ENCODE measurements at regions not wholly inside any gene's neighbourhood (a gene's known extent, or its start where the extent isn't known, plus 50 kb on each side); places are given as distances from the start of the nearest gene placed in this dataset.

- DNase-seq (ENCODE audit: low read depth, low spot score) (no peak), ATAC-seq (no peak)
- ChIA-PET RAD21 (ENCODE audit: low non-redundant PET in 1 of 2, low total read pairs in 2 of 2, uncharacterized antibody in 2 of 2, unreplicated experiment in 2 of 2) (no interaction called here), CTCF (no interaction called here), POLR2A (no interaction called here)
- Histone ChIP-seq H3K79me2 (ENCODE audit: insufficient read depth, low read length) (no peaks in the 10 kb centered on the region), H3K4me2 (ENCODE audit: low read length) (no peak overlapping the region), H2AFZ (ENCODE audit: low read depth, low read length, poor library complexity, severe bottlenecking) (no peak overlapping the region), H3K36me3 (ENCODE audit: control insufficient read depth in 1 of 2, insufficient read depth in 2 of 2, low read length in 2 of 2) (no peaks in the 10 kb centered on the region), H3K9me2 (ENCODE audit: insufficient read depth) (no peaks in the 10 kb centered on the region), H3K4me3 (replicated peaks in 1 of 2; ENCODE audit: low read depth in 1 of 2, low read length in 2 of 2) (no peak overlapping the region), H3K9ac (ENCODE audit: low read length) (no peak overlapping the region), H3K9me3 (ENCODE audit: control insufficient read depth in 1 of 2, insufficient read depth in 1 of 2, low read depth in 1 of 2, low read length in 2 of 2) (0 out of 4 replicates have a peak, but pooled peaks cover 0 to 4% of the 10 kb centered on the region in 2 experiments), H3K27me3 (ENCODE audit: insufficient read depth, low read length) (no peaks in the 10 kb centered on the region), H3K4me1 (ENCODE audit: control insufficient read depth in 1 of 2, insufficient read depth in 2 of 2, low read length in 2 of 2) (no peaks in the 10 kb centered on the region), H3K27ac (ENCODE audit: low read depth, low read length) (no peak overlapping the region), H4K20me1 (ENCODE audit: insufficient read depth) (no peaks in the 10 kb centered on the region)
- no TSS peak for BruUV-seq (replicated peaks)
- no peak for TF ChIP-seq POLR2AphosphoS5 (IDR thresholded peaks at IDR 0.05; ENCODE audit: low read depth, low read length)
- TF ChIP-seq ZNF274 (IDR thresholded peaks at IDR 0.05; ENCODE audit: low read depth, low read length): no peak
- no peak for TF ChIP-seq MAX (IDR thresholded peaks at IDR 0.05)
- TF ChIP-seq EGR1 (IDR thresholded peaks at IDR 0.05; ENCODE audit: low read depth): no peak
- TF ChIP-seq ZFX (IDR thresholded peaks at IDR 0.05): no peak
- no peak for TF ChIP-seq POLR2A (IDR thresholded peaks at IDR 0.05; ENCODE audit: borderline replicate concordance, extremely low read depth, insufficient read depth, insufficient read length)
- TF ChIP-seq CTCF (IDR thresholded peaks at IDR 0.05 in 2 of 3, conservative IDR thresholded peaks at IDR 0.05 in 1 of 3; ENCODE audit: borderline replicate concordance in 1 of 3, insufficient read depth in 1 of 3, low read depth in 2 of 3, low read length in 2 of 3): no peak
- no peak for TF ChIP-seq EZH2 (IDR thresholded peaks at IDR 0.05)
- no peak for TF ChIP-seq SP1 (IDR thresholded peaks at IDR 0.05; ENCODE audit: low read depth)
- TF ChIP-seq ZBTB33 (IDR thresholded peaks at IDR 0.05; ENCODE audit: extremely low read depth, insufficient replicate concordance, low read length): no peak
- no peak for TF ChIP-seq TCF7L2 (IDR thresholded peaks at IDR 0.05; ENCODE audit: borderline replicate concordance, extremely low read depth, insufficient read depth, insufficient read length)
- no peak for TF ChIP-seq YY1 (IDR thresholded peaks at IDR 0.05; ENCODE audit: extremely low read depth, insufficient replicate concordance, low read depth, low read length)
- no peak for TF ChIP-seq FOSL1 (IDR thresholded peaks at IDR 0.05; ENCODE audit: low read depth)
- no peak for TF ChIP-seq EZH2phosphoT487 (IDR thresholded peaks at IDR 0.05; ENCODE audit: borderline replicate concordance)
- TF ChIP-seq CEBPB (IDR thresholded peaks at IDR 0.05; ENCODE audit: low read depth): no peak
- TF ChIP-seq ATF3 (IDR thresholded peaks at IDR 0.05): no peak
- TF ChIP-seq REST (IDR thresholded peaks at IDR 0.05; ENCODE audit: low read depth): no peak
- no peak for TF ChIP-seq RAD21 (IDR thresholded peaks at IDR 0.05; ENCODE audit: low read depth)
- no peak for TF ChIP-seq CBX3 (IDR thresholded peaks at IDR 0.05; ENCODE audit: low read depth)
- no peak for TF ChIP-seq SIN3A (IDR thresholded peaks at IDR 0.05; ENCODE audit: low read depth)
- intact Hi-C loops (cut with micrococcal nuclease): no loop called here
Observed at GRCh38 chr3:165503825-165504224, 307.6 kb upstream of the SLITRK3 start.
